ENCODE measurements at regions not wholly inside any gene's neighbourhood (a gene's known extent, or its start where the extent isn't known, plus 50 kb on each side); places are given as distances from the start of the nearest gene placed in this dataset.

DNA sequence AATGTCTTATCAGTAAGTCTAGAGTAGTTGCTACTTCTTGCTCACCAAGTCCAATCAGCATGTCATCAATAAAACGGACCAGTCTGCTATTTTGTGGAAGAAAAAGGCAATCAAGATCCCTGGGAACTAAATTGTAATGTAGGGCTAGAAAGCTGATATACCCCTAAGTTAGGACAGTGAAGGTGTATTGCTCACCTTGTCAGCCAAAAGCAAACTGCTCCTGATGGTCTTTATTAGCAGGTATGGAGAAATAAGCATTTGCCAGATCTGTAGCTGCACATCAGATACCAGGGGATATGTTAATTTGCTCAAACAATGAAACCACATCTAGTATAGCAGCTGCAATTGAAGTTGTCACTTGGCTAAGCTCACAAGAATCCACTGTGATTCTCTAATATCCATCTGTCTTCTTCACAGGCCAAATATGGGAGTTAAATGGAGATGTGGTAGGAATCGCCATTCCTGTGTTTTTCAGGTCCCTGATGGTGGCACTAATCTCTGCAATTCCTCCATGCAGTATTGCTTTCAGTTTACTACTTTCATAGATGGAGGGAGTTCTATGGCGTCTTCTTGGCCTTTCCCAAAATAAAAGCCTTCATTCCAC, 75.0 kb downstream of the TMEM237 start:
- Histone ChIP-seq H2AFZ (ENCODE audit: low read depth, low read length) (no peak overlapping the region), H3K9me3 (replicated peaks; ENCODE audit: control insufficient read depth, insufficient read depth, low read length) (no peaks in the 10 kb centered on the region), H3K27ac (ENCODE audit: insufficient read depth, low read depth, low read length) (no peak overlapping the region), H3K9me1 (replicated peaks; ENCODE audit: control insufficient read depth, extremely low read depth, insufficient read depth, low read length) (no peaks in the 10 kb centered on the region), H3K36me3 (ENCODE audit: control insufficient read depth in 2 of 2, extremely low read depth in 1 of 2, insufficient read depth in 2 of 2, low read length in 2 of 2) (no peaks in the 10 kb centered on the region), H3K27me3 (ENCODE audit: control insufficient read depth in 2 of 2, insufficient read depth in 2 of 2, low read length in 2 of 2) (no peaks in the 10 kb centered on the region), H3K4me3 (replicated peaks in 1 of 3; ENCODE audit: insufficient read depth in 1 of 3, low read depth in 1 of 3, low read length in 3 of 3) (no peak overlapping the region), H3K9ac (replicated peaks; ENCODE audit: extremely low read depth, insufficient read depth, low read length) (no peak overlapping the region), H3K79me2 (ENCODE audit: control insufficient read depth, insufficient read depth, low read length) (no peaks in the 10 kb centered on the region), H3K4me1 (ENCODE audit: control insufficient read depth, extremely low read depth, insufficient read depth, low read length) (no peaks in the 10 kb centered on the region), H3K4me2 (ENCODE audit: insufficient read depth, low read length) (no peak overlapping the region), H4K20me1 (replicated peaks; ENCODE audit: control insufficient read depth, extremely low read depth, insufficient read depth, low read length) (no peaks in the 10 kb centered on the region)
- dilution Hi-C loops (cut with MboI; ENCODE audit: extremely low pct_ligation_motif_present, low sequenced_read_pairs) (no loop called here), intact Hi-C loops (cut with micrococcal nuclease) (no loop called here)
- DNase-seq (ENCODE audit: low read depth, low spot score), result no peak
- CTCF ChIA-PET, result interaction anchor here (0.5 kb wide), 1 partner anchor 117 kb away, joined by 3 read pairs; the partner anchor contains the start of genes STRADB and TRAK2
- POLR2A ChIA-PET, result no interaction called here
- no peak for FAIRE-seq
- BruUV-seq (replicated peaks), result no TSS peak
- no peak for TF ChIP-seq GATA2 (IDR thresholded peaks at IDR 0.05; ENCODE audit: insufficient read depth, insufficient read length, low read depth, low read length)

DNA sequence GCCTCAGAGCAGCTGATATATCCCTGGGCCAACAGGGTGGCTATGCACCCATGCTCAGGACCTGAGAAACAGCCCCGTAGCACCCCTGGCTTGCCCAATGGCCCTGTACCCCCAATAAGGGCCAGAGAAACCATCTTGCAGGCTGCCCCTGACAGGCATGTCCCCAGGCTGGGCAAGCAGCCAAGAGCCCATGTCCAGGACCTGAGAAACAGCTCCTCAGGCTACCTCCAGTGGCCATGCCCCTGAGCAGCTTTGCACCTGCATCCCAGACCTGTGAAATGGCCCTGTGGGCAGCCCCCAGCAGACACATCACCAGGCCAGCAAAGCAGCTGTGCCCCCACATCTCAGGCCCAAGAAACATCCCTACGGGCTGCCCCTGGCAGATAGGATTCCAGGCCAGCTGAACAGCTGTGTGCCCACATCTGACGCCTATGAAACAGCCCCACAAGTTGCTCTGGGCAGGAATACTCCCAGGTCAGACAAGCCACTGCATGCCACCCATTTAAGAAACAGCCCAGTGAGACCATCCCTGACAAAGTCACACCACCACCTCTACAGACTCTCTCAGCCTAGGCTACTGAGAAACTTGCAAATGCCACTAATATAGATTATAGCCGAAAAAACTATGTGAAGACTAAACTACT, 84.1 kb downstream of the TMEM237 start:
- CTCF ChIA-PET, result no interaction called here
- TF ChIP-seq POLR2A (IDR thresholded peaks at IDR 0.05; ENCODE audit: low read depth, low read length) (no peak), MAX (IDR thresholded peaks at IDR 0.05; ENCODE audit: insufficient read depth, insufficient read length) (no peak), FOS (IDR thresholded peaks at IDR 0.05; ENCODE audit: borderline replicate concordance, insufficient read depth, low read length) (no peak), EZH2 (IDR thresholded peaks at IDR 0.05; ENCODE audit: borderline replicate concordance, low read depth, low read length, severe bottlenecking) (no peak), JUN (IDR thresholded peaks at IDR 0.05; ENCODE audit: borderline replicate concordance, insufficient read depth, insufficient read length, low read depth) (no peak), POLR2AphosphoS5 (IDR thresholded peaks at IDR 0.05; ENCODE audit: insufficient read depth, low read depth, low read length) (no peak), GATA2 (IDR thresholded peaks at IDR 0.05; ENCODE audit: insufficient read depth, insufficient read length, low read depth, low read length) (no peak), MYC (IDR thresholded peaks at IDR 0.05; ENCODE audit: low read depth, low read length) (no peak)
- TF ChIP-seq, protein P1, sequence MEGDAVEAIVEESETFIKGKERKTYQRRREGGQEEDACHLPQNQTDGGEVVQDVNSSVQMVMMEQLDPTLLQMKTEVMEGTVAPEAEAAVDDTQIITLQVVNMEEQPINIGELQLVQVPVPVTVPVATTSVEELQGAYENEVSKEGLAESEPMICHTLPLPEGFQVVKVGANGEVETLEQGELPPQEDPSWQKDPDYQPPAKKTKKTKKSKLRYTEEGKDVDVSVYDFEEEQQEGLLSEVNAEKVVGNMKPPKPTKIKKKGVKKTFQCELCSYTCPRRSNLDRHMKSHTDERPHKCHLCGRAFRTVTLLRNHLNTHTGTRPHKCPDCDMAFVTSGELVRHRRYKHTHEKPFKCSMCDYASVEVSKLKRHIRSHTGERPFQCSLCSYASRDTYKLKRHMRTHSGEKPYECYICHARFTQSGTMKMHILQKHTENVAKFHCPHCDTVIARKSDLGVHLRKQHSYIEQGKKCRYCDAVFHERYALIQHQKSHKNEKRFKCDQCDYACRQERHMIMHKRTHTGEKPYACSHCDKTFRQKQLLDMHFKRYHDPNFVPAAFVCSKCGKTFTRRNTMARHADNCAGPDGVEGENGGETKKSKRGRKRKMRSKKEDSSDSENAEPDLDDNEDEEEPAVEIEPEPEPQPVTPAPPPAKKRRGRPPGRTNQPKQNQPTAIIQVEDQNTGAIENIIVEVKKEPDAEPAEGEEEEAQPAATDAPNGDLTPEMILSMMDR (IDR thresholded peaks at IDR 0.05; ENCODE audit: extremely low read depth in 1 of 2, insufficient read depth in 1 of 2, low read depth in 1 of 2, low read length in 2 of 2), result no peak
- intact Hi-C loops (cut with micrococcal nuclease) (no loop called here), dilution Hi-C loops (cut with MboI; ENCODE audit: extremely low pct_ligation_motif_present, low sequenced_read_pairs) (no loop called here)
- FAIRE-seq, result no peak
- no peaks in the 10 kb centered on the region for H3K9me1 ChIP-seq (replicated peaks; ENCODE audit: control insufficient read depth, extremely low read depth, insufficient read depth, low read length)
- no peak for DNase-seq (ENCODE audit: low read depth, low spot score)
- no TSS peak for BruUV-seq (replicated peaks)
- POLR2A ChIA-PET, result no interaction called here
- no peak overlapping the region for H3K27ac ChIP-seq (ENCODE audit: insufficient read depth, low read depth, low read length)
- no peaks in the 10 kb centered on the region for H4K20me1 ChIP-seq (replicated peaks; ENCODE audit: control insufficient read depth, extremely low read depth, insufficient read depth, low read length)
- H2AFZ ChIP-seq (ENCODE audit: low read depth, low read length), result no peak overlapping the region
- no peak overlapping the region for H3K4me3 ChIP-seq (replicated peaks in 1 of 3; ENCODE audit: insufficient read depth in 1 of 3, low read depth in 1 of 3, low read length in 3 of 3)
- no peak overlapping the region for H3K4me2 ChIP-seq (ENCODE audit: insufficient read depth, low read length)
- no peaks in the 10 kb centered on the region for H3K36me3 ChIP-seq (ENCODE audit: control insufficient read depth in 2 of 2, extremely low read depth in 1 of 2, insufficient read depth in 2 of 2, low read length in 2 of 2)
- H3K27me3 ChIP-seq (ENCODE audit: control insufficient read depth in 2 of 2, insufficient read depth in 2 of 2, low read length in 2 of 2), result no peaks in the 10 kb centered on the region
- H3K4me1 ChIP-seq (ENCODE audit: control insufficient read depth, extremely low read depth, insufficient read depth, low read length), result no peaks in the 10 kb centered on the region
- H3K79me2 ChIP-seq (ENCODE audit: control insufficient read depth, insufficient read depth, low read length), result no peaks in the 10 kb centered on the region
- no peak overlapping the region for H3K9ac ChIP-seq (replicated peaks; ENCODE audit: extremely low read depth, insufficient read depth, low read length)
- H3K9me3 ChIP-seq (replicated peaks; ENCODE audit: control insufficient read depth, insufficient read depth, low read length), result no peaks in the 10 kb centered on the region
